ENCODE measurements at regions not wholly inside any gene's neighbourhood (a gene's known extent, or its start where the extent isn't known, plus 50 kb on each side); places are given as distances from the start of the nearest gene placed in this dataset.

DNA sequence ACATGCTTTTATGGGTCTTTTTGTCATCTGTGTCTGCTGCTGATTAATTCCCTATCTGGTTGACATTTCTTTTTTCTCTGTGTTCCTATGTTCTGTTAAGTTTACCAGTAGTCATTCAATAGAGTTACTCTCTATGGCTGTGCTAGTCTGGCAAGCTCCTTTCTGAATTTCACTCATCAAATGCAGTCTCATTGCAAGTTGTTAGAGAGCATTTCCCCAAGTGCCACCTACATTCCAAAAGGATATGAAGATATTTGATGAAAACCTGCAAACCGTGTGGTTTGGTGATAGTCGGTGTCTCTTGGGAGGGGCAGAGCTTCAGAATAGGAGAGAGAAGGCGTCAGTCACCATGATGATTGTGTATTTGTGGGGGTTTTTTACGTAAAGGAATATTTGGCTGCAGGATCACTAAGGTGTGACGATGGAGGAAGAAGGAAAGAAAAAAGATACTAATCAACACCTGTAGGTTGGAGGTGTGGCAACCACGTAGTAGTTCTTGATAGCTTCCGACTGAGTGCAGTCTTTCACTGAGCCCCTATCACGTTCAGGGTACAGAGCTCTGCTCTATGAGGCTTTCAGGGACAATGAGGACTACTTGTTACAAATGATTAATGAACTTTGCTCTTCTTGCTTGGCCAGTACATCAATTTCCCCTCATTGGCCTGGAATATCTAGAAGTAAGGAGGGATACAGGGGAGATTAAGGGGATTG lies 73.1 kb upstream of the TNFAIP3 start:
- no peaks in the 10 kb centered on the region for H3K36me3 Mint-ChIP-seq
- no peak for DNase-seq
- peak overlapping the region; percentile 0 to 41 (median 26) for H3K4me3 Mint-ChIP-seq
- peaks cover 33 to 44% of the 10 kb centered on the region in 2 donors for H3K4me1 Mint-ChIP-seq
- H3K9me3 Mint-ChIP-seq, result no peaks in the 10 kb centered on the region
- peak overlapping the region; percentile 46 to 93 (median 81) for H3K27ac Mint-ChIP-seq
- peaks cover 0 to 7% (median 2%) of the 10 kb centered on the region in 3 donors for H3K27me3 Mint-ChIP-seq (ENCODE audit: low read depth in 3 of 3)

DNA sequence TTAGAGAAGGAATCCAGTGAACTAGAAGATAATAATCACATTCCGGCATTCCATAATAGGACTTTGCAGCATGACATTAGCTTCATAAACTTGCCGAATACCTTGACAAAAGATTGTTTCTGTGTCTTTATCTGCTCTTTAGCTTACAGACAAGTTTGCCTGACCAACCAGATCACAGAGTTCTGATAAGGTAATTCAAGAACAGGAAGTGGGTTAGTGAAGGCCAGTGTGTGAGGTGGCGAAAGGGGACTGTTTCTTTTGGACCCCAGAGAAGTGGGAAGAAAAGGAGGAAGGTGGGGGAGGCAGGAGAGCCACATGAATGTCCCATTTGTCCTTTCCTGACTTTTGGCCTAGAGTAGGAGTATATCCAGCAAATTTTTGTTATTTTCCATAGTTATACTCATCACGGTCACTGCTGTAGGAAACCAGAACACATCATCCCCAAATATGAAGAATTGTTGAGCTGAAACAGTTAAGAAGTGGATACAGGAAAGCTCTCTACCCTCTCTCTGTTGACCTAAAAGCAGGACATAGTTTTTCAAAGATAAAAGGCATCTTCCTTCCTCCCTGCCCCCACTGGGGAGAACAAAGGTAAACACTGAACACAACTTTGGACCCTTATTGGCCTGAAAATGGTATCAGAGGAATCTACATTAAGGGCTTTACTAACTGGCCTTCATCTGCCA lies 72.4 kb upstream of the TNFAIP3 start:
- H3K9me3 Mint-ChIP-seq, result no peaks in the 10 kb centered on the region
- peak overlapping the region; percentile 0 to 43 (median 11) for H3K4me3 Mint-ChIP-seq
- H3K36me3 Mint-ChIP-seq, result no peaks in the 10 kb centered on the region
- no peak for DNase-seq
- peaks cover 37 to 51% of the 10 kb centered on the region in 2 donors for H3K4me1 Mint-ChIP-seq
- H3K27me3 Mint-ChIP-seq (ENCODE audit: low read depth in 3 of 3), result peaks cover 2 to 7% (median 2%) of the 10 kb centered on the region in 3 donors
- peak overlapping the region; percentile 46 to 93 (median 81) for H3K27ac Mint-ChIP-seq

DNA sequence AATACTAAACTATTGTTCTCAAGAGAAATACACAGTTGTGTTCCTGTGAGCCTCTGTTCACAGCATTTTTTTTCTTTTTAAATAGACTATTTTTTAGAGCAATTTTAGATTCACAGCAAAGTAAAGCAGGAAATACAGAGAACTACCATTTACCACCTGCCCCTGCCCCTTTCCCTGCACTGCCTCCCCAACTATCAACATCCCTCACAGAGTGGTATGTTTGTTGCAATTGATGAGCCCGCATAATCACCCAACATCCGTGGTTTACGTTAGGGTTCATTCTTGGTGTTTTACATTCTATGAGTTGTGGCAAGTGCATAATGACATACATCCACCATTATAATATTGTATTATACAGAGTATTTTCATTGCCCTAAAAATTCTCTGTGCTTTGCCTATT lies 71.6 kb upstream of the TNFAIP3 start:
- peak overlapping the region in 1 of 5 donors; percentile 0 for H3K4me3 Mint-ChIP-seq
- peak; percentile 48 to 60 (median 52) for DNase-seq

DNA sequence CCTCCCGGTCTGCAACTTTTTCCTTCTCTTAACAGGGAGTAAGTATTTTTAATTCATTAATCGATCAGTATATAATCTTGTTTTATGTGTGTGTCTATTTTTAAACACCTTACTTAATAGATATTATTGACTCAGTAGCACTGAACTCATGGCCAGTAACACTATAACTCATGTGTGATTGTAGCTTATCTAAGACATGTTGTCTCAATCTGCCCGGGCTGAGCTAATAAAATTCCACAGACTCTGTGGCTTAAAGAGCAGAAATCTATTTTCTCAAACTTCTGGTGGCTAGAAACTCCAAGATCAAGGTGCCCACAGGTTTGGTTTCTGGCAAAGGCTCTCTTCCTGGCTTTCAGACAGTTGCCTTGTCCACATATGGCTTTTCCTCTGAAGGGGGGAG lies 68.8 kb upstream of the TNFAIP3 start:
- H3K36me3 Mint-ChIP-seq, result no peaks in the 10 kb centered on the region
- DNase-seq, result no peak
- peaks cover 0 to 4% (median 2%) of the 10 kb centered on the region in 3 donors for H3K27me3 Mint-ChIP-seq (ENCODE audit: low read depth in 3 of 3)
- H3K4me3 Mint-ChIP-seq, result no peak overlapping the region
- peak overlapping the region in 3 of 6 donors; percentile 74 to 95 (median 88) for H3K27ac Mint-ChIP-seq
- H3K9me3 Mint-ChIP-seq, result no peaks in the 10 kb centered on the region
- H3K4me1 Mint-ChIP-seq, result peaks cover 43 to 52% of the 10 kb centered on the region in 2 donors

More for the DNA sequence above, 71.6 kb upstream of the TNFAIP3 start:
- Mint-ChIP-seq H3K4me1 (peaks cover 42 to 60% of the 10 kb centered on the region in 2 donors), H3K9me3 (no peaks in the 10 kb centered on the region), H3K36me3 (no peaks in the 10 kb centered on the region), H3K27ac (peak overlapping the region; percentile 43 to 93 (median 76)), H3K27me3 (ENCODE audit: low read depth in 3 of 3) (peaks cover 0 to 4% (median 2%) of the 10 kb centered on the region in 3 donors)

DNA sequence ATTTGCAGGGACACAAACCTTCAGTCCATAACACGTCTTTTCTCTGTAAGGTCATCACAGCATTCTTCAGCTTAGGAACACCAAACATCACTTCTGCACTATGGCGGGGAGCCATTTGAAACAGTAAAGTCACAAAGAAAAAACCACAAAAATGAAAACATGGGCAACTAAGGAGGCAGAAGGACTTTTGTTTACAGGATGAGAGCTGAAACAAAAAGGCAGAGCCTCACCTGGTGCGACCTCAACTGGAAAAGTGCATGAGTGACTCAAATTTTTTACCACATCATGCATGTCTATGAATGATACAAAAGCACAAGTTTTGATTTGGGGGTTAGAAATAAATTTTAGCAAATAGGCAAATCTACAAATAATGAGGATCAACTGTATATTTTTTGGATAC lies 68.2 kb upstream of the TNFAIP3 start:
- H3K27me3 Mint-ChIP-seq (ENCODE audit: low read depth in 3 of 3), result peaks cover 0 to 4% (median 2%) of the 10 kb centered on the region in 3 donors
- peaks cover 0 to 4% (median 0%) of the 10 kb centered on the region in 3 donors for H3K36me3 Mint-ChIP-seq
- no peak for DNase-seq
- peak overlapping the region in 5 of 6 donors; percentile 63 to 95 (median 88) for H3K27ac Mint-ChIP-seq
- H3K4me3 Mint-ChIP-seq, result no peak overlapping the region
- no peaks in the 10 kb centered on the region for H3K9me3 Mint-ChIP-seq
- H3K4me1 Mint-ChIP-seq, result peaks cover 40 to 48% of the 10 kb centered on the region in 2 donors

DNA sequence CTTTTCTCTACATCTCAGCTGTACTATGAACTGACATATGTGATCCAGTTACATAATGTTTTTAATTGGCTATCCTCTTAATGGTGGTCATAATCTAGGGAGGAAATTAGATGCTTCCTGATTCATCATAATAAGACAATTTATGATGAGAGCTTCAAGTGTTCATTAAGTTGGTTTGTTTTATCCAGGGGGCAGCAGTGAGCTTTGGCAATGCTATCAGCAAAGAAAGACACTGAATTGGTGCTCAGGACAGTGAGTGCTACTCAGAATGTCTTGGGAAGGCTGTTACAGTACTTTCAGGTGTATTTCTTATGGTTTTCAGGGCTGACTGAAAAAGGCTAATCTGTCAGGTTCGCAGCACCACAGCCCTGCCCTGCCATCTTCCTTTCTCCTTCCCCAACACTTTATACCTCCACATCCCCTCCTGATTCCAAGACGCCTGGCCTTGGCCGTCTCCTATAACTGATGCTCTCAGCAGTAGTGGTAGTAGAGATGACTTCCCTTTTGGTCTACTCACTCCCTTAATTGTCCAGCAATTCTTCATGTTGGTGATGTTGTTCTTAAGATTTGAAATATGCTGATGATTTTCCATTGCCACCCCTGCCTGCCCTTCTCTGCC lies 67.0 kb upstream of the TNFAIP3 start:
- H3K27me3 Mint-ChIP-seq (ENCODE audit: low read depth in 3 of 3), result peaks cover 0 to 4% (median 2%) of the 10 kb centered on the region in 3 donors
- H3K27ac Mint-ChIP-seq, result peak overlapping the region; percentile 31 to 95 (median 81)
- H3K36me3 Mint-ChIP-seq, result peaks cover 0 to 4% (median 0%) of the 10 kb centered on the region in 3 donors
- H3K4me3 Mint-ChIP-seq, result no peak overlapping the region
- no peaks in the 10 kb centered on the region for H3K9me3 Mint-ChIP-seq
- DNase-seq, result peak; percentile 74 to 78 (median 77)
- peaks cover 28 to 36% of the 10 kb centered on the region in 2 donors for H3K4me1 Mint-ChIP-seq

DNA sequence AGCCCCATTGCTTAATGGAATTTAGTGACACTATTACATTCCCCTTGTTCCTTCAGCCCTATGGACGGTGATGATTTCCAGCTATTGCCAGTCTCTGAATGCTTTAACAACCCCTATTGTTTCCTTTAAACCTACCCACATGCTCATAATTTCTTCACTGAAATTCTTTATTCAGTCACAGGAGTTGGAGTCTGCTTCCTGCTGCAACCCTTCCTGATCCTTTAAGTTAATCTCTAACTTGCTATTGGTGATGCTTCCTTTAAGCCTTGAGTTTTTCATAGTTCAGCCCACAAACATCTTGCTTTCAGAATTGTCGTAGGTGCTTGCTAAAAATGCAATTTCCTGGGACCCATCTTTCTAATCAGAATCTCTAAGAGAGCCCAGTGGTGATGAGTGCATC lies 66.3 kb upstream of the TNFAIP3 start:
- H3K27ac Mint-ChIP-seq, result peak overlapping the region in 5 of 6 donors; percentile 67 to 95 (median 88)
- H3K27me3 Mint-ChIP-seq (ENCODE audit: low read depth in 3 of 3), result peaks cover 0 to 2% (median 2%) of the 10 kb centered on the region in 3 donors
- no peak overlapping the region for H3K4me3 Mint-ChIP-seq
- DNase-seq, result no peak
- peaks cover 0 to 4% (median 0%) of the 10 kb centered on the region in 3 donors for H3K36me3 Mint-ChIP-seq
- H3K4me1 Mint-ChIP-seq, result peaks cover 21 to 28% of the 10 kb centered on the region in 2 donors
- H3K9me3 Mint-ChIP-seq, result no peaks in the 10 kb centered on the region

DNA sequence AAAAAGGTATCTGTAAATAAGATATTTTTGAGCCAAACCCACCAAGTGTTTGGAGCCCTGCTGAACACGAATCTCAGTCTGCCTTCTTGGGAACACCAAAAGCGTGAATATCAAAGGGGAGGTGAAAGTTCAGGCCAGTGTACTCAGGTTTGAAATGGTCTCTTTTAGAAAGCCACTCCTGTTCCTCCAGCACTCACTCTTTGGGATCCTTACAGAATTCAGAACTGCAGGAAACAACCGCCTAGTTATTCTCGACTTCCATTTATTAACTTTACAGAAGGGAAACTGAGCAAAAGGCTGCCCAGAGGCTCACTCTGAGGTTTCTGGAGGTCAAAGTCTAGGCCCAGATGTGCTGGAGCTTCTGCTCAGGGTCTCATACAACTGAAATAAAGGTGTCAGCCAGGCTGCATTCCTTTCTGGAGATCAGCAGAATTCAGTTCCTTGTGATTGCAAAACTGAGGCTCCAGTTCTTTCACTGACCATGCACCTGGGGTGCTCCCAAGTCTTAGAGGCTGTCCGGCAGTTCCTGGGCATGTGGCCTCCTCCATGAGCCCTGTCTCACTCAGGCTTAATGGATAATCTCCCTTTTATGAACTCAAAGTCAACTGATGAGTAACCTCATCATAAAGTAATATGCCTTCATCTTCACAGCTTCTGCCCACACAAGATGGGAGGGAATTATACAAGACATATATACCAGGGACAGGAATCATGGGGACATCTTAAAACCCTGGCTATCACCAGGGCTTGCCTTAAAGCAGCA lies 65.5 kb upstream of the TNFAIP3 start:
- Mint-ChIP-seq H3K4me3 (no peak overlapping the region), H3K27me3 (ENCODE audit: low read depth in 3 of 3) (peaks cover 0 to 2% (median 2%) of the 10 kb centered on the region in 3 donors), H3K36me3 (peaks cover 0 to 4% (median 0%) of the 10 kb centered on the region in 3 donors), H3K27ac (peak overlapping the region in 3 of 6 donors; percentile 74 to 95 (median 88)), H3K4me1 (peaks cover 18 to 25% of the 10 kb centered on the region in 2 donors), H3K9me3 (no peaks in the 10 kb centered on the region)
- no peak for DNase-seq

DNA sequence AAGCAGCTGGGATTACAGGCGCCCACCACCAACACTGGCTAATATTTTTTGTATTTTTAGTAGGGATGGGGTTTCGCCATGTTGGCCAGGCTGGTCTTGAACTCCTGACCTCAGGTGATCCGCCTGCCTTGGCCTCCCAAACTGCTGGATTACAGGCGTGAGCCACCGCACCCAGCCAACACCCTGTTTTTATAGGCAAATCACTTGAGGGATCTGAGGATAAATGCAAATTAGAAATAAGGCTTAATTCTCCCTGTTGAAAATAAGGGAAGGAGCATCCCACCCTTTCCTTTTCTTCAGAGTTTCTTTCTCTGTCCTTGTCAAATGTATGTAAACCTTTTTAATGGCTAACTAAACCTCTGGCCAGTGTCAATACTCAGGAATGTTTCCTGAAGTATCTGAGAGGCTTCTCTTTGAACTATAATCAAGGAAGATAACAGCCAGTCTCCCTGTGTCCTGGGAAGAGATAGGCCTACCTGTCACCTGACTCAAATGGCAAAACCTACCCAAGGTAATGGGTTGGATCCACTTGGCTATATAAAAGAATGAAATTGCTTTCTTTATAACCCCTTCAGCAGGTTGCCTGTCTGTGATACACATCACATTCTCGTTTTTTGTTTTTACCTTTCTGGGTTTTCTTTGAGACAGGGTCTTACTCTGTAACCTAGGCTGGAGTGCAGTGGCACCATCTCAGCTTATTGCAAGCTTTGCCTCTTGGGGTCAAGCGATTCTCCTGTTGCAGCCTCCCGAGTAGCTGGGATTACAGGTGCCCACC lies 64.5 kb upstream of the TNFAIP3 start:
- Mint-ChIP-seq H3K9me3 (no peaks in the 10 kb centered on the region), H3K4me1 (peaks cover 21 to 33% of the 10 kb centered on the region in 2 donors), H3K27ac (peak overlapping the region in 3 of 6 donors; percentile 8 to 33 (median 21)), H3K4me3 (no peak overlapping the region), H3K36me3 (peaks cover 0 to 4% (median 0%) of the 10 kb centered on the region in 3 donors), H3K27me3 (ENCODE audit: low read depth in 3 of 3) (peaks cover 0 to 2% (median 2%) of the 10 kb centered on the region in 3 donors)
- no peak for DNase-seq

DNA sequence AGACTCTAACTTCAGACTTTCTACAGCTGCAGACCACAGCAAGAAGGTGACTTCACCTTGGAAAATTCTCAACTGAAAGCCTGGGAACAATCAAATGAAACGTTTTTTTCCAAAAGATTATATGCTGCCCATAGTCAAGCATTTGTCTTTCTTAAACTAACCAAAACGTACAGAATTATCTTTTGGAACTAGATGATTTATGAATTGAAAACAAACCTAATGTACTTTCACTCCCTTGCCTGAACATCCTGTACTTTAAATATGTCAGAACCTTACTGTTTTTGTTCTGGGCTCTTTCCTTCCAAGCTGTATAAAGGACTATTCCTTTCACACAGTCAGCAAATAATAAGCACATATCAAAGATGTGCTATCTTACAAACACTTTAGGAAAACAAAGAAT lies 62.4 kb upstream of the TNFAIP3 start:
- H3K4me3 Mint-ChIP-seq, result no peak overlapping the region
- DNase-seq, result no peak
- peaks cover 0 to 2% (median 0%) of the 10 kb centered on the region in 3 donors for H3K27me3 Mint-ChIP-seq (ENCODE audit: low read depth in 3 of 3)
- H3K9me3 Mint-ChIP-seq, result no peaks in the 10 kb centered on the region
- peak overlapping the region in 4 of 6 donors; percentile 50 to 82 (median 73) for H3K27ac Mint-ChIP-seq
- peaks cover 17 to 24% of the 10 kb centered on the region in 2 donors for H3K4me1 Mint-ChIP-seq
- peaks cover 0 to 4% (median 0%) of the 10 kb centered on the region in 3 donors for H3K36me3 Mint-ChIP-seq

DNA sequence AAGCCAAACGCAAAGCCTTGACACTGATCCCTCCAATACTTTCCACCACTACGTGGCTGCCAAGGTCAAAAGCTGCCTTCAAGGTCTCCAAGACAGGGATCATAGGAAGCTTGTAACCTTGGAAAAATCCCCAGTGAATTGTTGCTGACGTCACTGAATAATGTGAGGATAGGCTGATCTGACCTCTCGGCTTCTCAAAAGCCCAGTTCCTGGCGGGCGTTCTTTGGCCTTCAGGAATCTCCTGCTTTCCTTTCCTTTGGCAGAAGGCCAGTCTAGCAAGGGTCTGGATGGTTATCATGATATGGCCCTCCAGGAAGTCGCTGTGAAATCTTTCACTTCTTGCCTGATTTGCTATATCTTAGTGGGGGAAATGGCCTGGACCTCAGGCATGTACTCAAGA lies 61.4 kb upstream of the TNFAIP3 start:
- no peak for DNase-seq
- peaks cover 9 to 16% of the 10 kb centered on the region in 2 donors for H3K4me1 Mint-ChIP-seq
- H3K27me3 Mint-ChIP-seq (ENCODE audit: low read depth in 3 of 3), result peaks cover 0 to 2% (median 0%) of the 10 kb centered on the region in 3 donors
- H3K27ac Mint-ChIP-seq, result peak overlapping the region in 2 of 6 donors; percentile 51 to 54
- no peak overlapping the region for H3K4me3 Mint-ChIP-seq
- no peaks in the 10 kb centered on the region for H3K9me3 Mint-ChIP-seq
- H3K36me3 Mint-ChIP-seq, result peaks cover 0 to 4% (median 0%) of the 10 kb centered on the region in 3 donors

DNA sequence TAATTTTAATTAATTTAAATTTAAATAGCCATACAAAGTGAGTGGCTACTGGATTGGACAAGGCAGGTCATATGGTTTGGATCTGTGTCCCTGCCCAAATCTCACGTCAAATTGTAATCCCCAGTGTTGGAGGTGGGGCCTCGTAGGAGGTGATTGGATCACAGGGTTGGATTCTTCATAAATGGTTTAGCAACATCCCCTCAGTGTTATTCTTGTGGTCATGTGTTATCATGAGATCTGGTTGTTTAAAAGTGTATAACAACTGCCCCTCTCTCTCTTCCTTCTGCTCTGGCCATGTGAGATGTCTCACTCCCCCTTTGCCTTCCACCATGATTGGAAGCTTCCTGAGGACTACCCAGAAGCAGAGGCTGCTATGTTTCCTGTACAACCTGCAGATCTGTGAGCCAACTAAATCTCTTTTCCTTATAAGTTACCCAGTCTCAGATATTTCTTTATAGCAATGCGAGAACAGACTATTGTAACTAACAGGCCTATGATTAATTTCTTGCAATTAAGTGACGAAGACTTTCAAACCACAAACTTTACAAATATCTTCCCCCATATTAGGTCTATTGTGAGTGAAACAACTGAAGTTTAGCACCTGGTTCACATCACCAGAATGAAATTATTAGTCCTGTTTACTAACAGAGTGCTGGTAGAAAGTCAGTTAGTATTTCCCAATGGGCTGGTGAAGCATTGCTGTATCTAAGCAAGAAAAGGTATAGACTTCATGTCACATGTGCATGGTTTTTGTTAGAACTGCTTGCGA lies 60.0 kb upstream of the TNFAIP3 start:
- peak in 1 of 3 donors; percentile 44 for DNase-seq
- Mint-ChIP-seq H3K4me3 (no peak overlapping the region), H3K36me3 (peaks cover 0 to 4% (median 0%) of the 10 kb centered on the region in 3 donors), H3K27me3 (ENCODE audit: low read depth in 3 of 3) (peaks cover 0 to 6% (median 2%) of the 10 kb centered on the region in 3 donors), H3K4me1 (peaks cover 18 to 26% of the 10 kb centered on the region in 2 donors), H3K9me3 (no peaks in the 10 kb centered on the region), H3K27ac (peak overlapping the region; percentile 14 to 84 (median 62))
